Heart left ventricle (tissue), 16 donors: ENCODE measurements at regions not wholly inside any gene's neighbourhood (a gene's known extent, or its start where the extent isn't known, plus 50 kb on each side); places are given as distances from the start of the nearest gene placed in this dataset.
A peak's percentile ranks its signal among the peaks of the same experiment; 100 is the strongest.
"Not testable (repeated sequence)": the region's sequence is repeated elsewhere in the genome, so short reads cannot be mapped to it uniquely, and the experiment has no call there.

Experiments used
- ATAC-seq, 4 donors: fragments of 200-7000 bp; cut with Tn5 transposase; one replicate each; pipeline ENCODE4 v1.9.1; 2020 to 2022; ENCODE audit warnings: moderate library complexity in 4 of 4, mild to moderate bottlenecking in 3 of 4, moderate number of reproducible peaks in 1 of 4
- DNase-seq, 5 donors: peaks; one replicate each; pipeline ENCODE4 v3.0.0-alpha.2; 2020
- H3K27ac ChIP-seq, 12 donors: fragments of 200-600 bp; sonication (generic) in 4 of 12; one replicate each; pipeline versions ENCODE4 v1.5.0 to v1.8.0; 2016 to 2022; ENCODE audit warnings: mild to moderate bottlenecking in 2 of 12
- H3K27me3 ChIP-seq, 9 donors: fragments of 200-600 bp; sonication (generic) in 2 of 9; one replicate each; pipeline versions ENCODE4 v1.5.1 to v1.8.0; 2016 to 2022; ENCODE audit warnings: mild to moderate bottlenecking in 3 of 9
- H3K36me3 ChIP-seq, 9 donors: fragments of 200-600 bp; sonication (generic) in 2 of 9; one replicate each; pipeline versions ENCODE4 v1.5.0 to v1.8.0; 2018 to 2022; ENCODE audit warnings: mild to moderate bottlenecking in 2 of 9
- H3K4me1 ChIP-seq, 12 donors: fragments of 200-600 bp; sonication (generic) in 4 of 12; one replicate each; pipeline versions ENCODE4 v1.5.0 to v1.8.0; 2016 to 2022; ENCODE audit warnings: mild to moderate bottlenecking in 3 of 12
- H3K4me3 ChIP-seq, 12 donors: fragments of 200-600 bp; sonication (generic) in 4 of 12; one replicate each; pipeline versions ENCODE4 v1.5.0 to v1.8.0; 2017 to 2022; ENCODE audit warnings: mild to moderate bottlenecking in 9 of 12, moderate library complexity in 4 of 12
- H3K9me3 ChIP-seq, 12 donors: fragments of 200-600 bp; sonication (generic) in 4 of 12; one replicate each; pipeline versions ENCODE4 v1.5.0 to v1.8.0; 2016 to 2022; ENCODE audit warnings: mild to moderate bottlenecking in 1 of 12
- WGBS, 4 donors: extraction: QIAGEN DNeasy Blood & Tissue Kit in 2 of 4; methylation state at CpG; one replicate each; pipeline versions ENCODE4 v1.1.5 to v1.1.7; 2013 to 2018; 5-methylcytosine and 5-hydroxymethylcytosine counted together
- intact Hi-C, 10 donors: fragments of 100-400 bp; cut with DNase I; formaldehyde crosslinking; loops; one replicate each; pipeline versions ENCODE4 v1.11.1 to v1.14.2; 2022
- donor health status: ischemic (EF 13 %, LVEDD 7.1; RV severe dilation, severe dysfunction).
- donor health status: healthy with polysubstance abuse.
- donor health status: DM: no; HTN: yes; CAD: no.
- donor health status: DM: no; HTN: no; CAD: no.
- donor health status: ischemic (EF 25% LVEDD 6.9; RV normal size, moderate dysfunction).
- donor health status: ischemic (EF 25% LVEDD 5.7; RV mildly dilated, moderate dysfunction).
- donor health status: healthy.
- donor health status: DM: yes; HTN: yes; CAD: no.
- donor health status: ischemic (EF 35%, LVEDD 5.7; RV mildly dilated, moderate dysfunction).
- donor health status: nonischemic (EF 11% LVEDD 7.7; RV severe dilation, severe dysfunction).
- donor health status: DM: yes; HTN: yes; CAD: no.
- donor health status: PGD.
- donor health status: ischemic (EF 29% LVEDD 5.4; RV normal size, mild dysfunction).
- donor health status: nonischemic (EF 23%, LVEDD 6.1; RV moderate dilation, normal function).

GRCh38 chr2:87275974-87276629, 254.5 kb upstream of the PLGLB1 start:
- 58 to 74% (median 63%) methylated on average over 2 to 5 of the region's 5 CpGs for WGBS, 4 donors
- intact Hi-C loops: not testable (repeated sequence)
- ATAC-seq: peak; percentile 64 to 96 (median 85)

GRCh38 chr2:87276673-87277072, 255.0 kb upstream of the PLGLB1 start:
- H3K9me3 ChIP-seq, H3K27me3 ChIP-seq, intact Hi-C loops, DNase-seq, H3K27ac ChIP-seq, H3K4me3 ChIP-seq, H3K4me1 ChIP-seq, ATAC-seq, H3K36me3 ChIP-seq: not testable (repeated sequence)
- WGBS, 4 donors: 67 to 92% (median 76%) methylated on average over 1 to 2 of the region's 2 CpGs

More at GRCh38 chr2:87275974-87276629, 254.5 kb upstream of the PLGLB1 start:
- not testable (repeated sequence) for H3K4me3 ChIP-seq, H3K27ac ChIP-seq, DNase-seq, H3K9me3 ChIP-seq, H3K4me1 ChIP-seq, H3K36me3 ChIP-seq, H3K27me3 ChIP-seq

- H3K27ac ChIP-seq, intact Hi-C loops, H3K36me3 ChIP-seq, H3K27me3 ChIP-seq, H3K9me3 ChIP-seq, ATAC-seq, DNase-seq, H3K4me1 ChIP-seq, H3K4me3 ChIP-seq: not testable (repeated sequence)
- WGBS, 4 donors: no CpG with 5 or more reads among the region's 3 CpGs
These were observed 256.1 kb upstream of the PLGLB1 start for GRCh38 chr2:87277734-87278133.

- H3K36me3 ChIP-seq, H3K9me3 ChIP-seq, DNase-seq, H3K4me1 ChIP-seq, H3K4me3 ChIP-seq, H3K27ac ChIP-seq, intact Hi-C loops, ATAC-seq, H3K27me3 ChIP-seq: not testable (repeated sequence)
- 90 to 99% (median 97%) methylated on average over 3 to 4 of the region's 10 CpGs; no CpG with 5 or more reads in 1 of the 4 donors for WGBS, 4 donors
These were observed 259.1 kb upstream of the PLGLB1 start for GRCh38 chr2:87280596-87281355.

- intact Hi-C loops, H3K36me3 ChIP-seq, H3K27ac ChIP-seq, H3K4me3 ChIP-seq, H3K9me3 ChIP-seq, ATAC-seq, H3K27me3 ChIP-seq, DNase-seq, H3K4me1 ChIP-seq: not testable (repeated sequence)
- WGBS, 4 donors: 83 to 92% (median 87%) methylated on average over 14 to 18 of the region's 18 CpGs
These were observed 262.3 kb upstream of the PLGLB1 start for GRCh38 chr2:87283735-87284470.

- H3K9me3 ChIP-seq, H3K4me3 ChIP-seq, H3K36me3 ChIP-seq, H3K27me3 ChIP-seq, ATAC-seq, DNase-seq, H3K27ac ChIP-seq, H3K4me1 ChIP-seq, intact Hi-C loops: not testable (repeated sequence)
- WGBS, 4 donors: 52 to 68% methylated on average over 2 of the region's 9 CpGs; no CpG with 5 or more reads in 2 of the 4 donors
These were observed 262.8 kb upstream of the PLGLB1 start for GRCh38 chr2:87284471-87284772.

GRCh38 chr2:87285139-87285538, 263.5 kb upstream of the PLGLB1 start:
- H3K4me1 ChIP-seq, DNase-seq, ATAC-seq, H3K36me3 ChIP-seq, H3K9me3 ChIP-seq, H3K4me3 ChIP-seq, intact Hi-C loops, H3K27me3 ChIP-seq, H3K27ac ChIP-seq: not testable (repeated sequence)
- 50 to 75% (median 59%) methylated on average over 4 of the region's 4 CpGs for WGBS, 4 donors

GRCh38 chr2:87290566-87291307, 269.1 kb upstream of the PLGLB1 start:
- peak in 2 of 4 donors; percentile 47 to 49 for ATAC-seq
- H3K4me1 ChIP-seq, H3K4me3 ChIP-seq, H3K27ac ChIP-seq, H3K27me3 ChIP-seq, intact Hi-C loops, DNase-seq, H3K36me3 ChIP-seq, H3K9me3 ChIP-seq: not testable (repeated sequence)
- 50 to 61% (median 54%) methylated on average over 5 to 6 of the region's 7 CpGs for WGBS, 4 donors

GRCh38 chr2:87291400-87292200, 270.0 kb upstream of the PLGLB1 start:
- H3K36me3 ChIP-seq, H3K4me3 ChIP-seq, H3K27me3 ChIP-seq, H3K4me1 ChIP-seq, DNase-seq, intact Hi-C loops, H3K27ac ChIP-seq, H3K9me3 ChIP-seq, ATAC-seq: not testable (repeated sequence)
- 86 to 93% (median 89%) methylated on average over 6 of the region's 7 CpGs for WGBS, 4 donors
